ENCODE measurements at regions not wholly inside any gene's neighbourhood (a gene's known extent, or its start where the extent isn't known, plus 50 kb on each side); places are given as distances from the start of the nearest gene placed in this dataset.

DNA sequence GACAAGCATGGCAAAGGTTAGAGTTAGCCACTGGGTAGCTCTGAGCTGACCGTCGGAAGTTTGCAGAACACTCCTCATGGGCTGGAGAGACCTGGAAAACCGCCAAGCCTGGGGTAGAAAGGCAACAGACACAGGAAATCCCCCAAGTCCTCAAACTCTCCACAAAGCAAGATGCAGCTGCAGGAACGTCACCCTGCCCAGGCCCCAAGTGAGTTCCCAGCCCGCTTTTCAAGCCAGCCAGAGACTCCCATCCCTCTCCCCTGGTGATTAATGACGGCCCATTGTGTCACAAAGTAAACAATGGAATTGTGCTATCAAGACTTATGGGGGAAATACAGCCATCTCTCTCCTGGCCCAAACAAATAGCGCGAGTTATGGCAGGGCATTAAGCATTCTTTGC lies 633.0 kb downstream of the TBC1D22A start:
- WGBS, 3 donors, result 17 to 36% (median 27%) methylated on average over 8 of the region's 8 CpGs
- H3K27ac ChIP-seq (ENCODE audit: low read depth, low read length), result no peak overlapping the region

- no peak overlapping the region for H3K27ac ChIP-seq (ENCODE audit: low read depth, low read length)
- 65 to 77% (median 68%) methylated on average over 12 of the region's 12 CpGs for WGBS, 3 donors
These were observed 632.3 kb downstream of the TBC1D22A start for GRCh38 chr22:47394504-47395440.

GRCh38 chr22:47393191-47393590 lies 630.7 kb downstream of the TBC1D22A start:
- WGBS, 3 donors, result 83 to 94% (median 84%) methylated on average over 9 of the region's 9 CpGs
- no peak overlapping the region for H3K27ac ChIP-seq (ENCODE audit: low read depth, low read length)

- H3K27ac ChIP-seq (ENCODE audit: low read depth, low read length), result no peak overlapping the region
- 78 to 87% (median 83%) methylated on average over 8 of the region's 8 CpGs for WGBS, 3 donors
These were observed 630.3 kb downstream of the TBC1D22A start for GRCh38 chr22:47392729-47393128.

DNA sequence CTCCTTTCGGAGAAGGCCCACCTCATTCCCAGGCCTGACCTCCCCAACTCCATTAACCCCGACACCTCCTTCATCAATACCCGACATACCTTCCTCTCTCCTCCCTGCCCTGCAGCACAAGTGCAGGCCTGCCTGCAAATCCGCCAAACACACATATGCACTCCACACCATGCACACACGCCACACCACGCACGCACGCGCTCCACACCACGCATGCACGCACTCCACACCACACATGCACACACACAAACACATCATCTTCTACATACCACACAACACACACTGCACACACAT lies 629.6 kb downstream of the TBC1D22A start:
- 74 to 91% (median 76%) methylated on average over 10 to 11 of the region's 11 CpGs for WGBS, 3 donors
- no peak overlapping the region for H3K27ac ChIP-seq (ENCODE audit: low read depth, low read length)

DNA sequence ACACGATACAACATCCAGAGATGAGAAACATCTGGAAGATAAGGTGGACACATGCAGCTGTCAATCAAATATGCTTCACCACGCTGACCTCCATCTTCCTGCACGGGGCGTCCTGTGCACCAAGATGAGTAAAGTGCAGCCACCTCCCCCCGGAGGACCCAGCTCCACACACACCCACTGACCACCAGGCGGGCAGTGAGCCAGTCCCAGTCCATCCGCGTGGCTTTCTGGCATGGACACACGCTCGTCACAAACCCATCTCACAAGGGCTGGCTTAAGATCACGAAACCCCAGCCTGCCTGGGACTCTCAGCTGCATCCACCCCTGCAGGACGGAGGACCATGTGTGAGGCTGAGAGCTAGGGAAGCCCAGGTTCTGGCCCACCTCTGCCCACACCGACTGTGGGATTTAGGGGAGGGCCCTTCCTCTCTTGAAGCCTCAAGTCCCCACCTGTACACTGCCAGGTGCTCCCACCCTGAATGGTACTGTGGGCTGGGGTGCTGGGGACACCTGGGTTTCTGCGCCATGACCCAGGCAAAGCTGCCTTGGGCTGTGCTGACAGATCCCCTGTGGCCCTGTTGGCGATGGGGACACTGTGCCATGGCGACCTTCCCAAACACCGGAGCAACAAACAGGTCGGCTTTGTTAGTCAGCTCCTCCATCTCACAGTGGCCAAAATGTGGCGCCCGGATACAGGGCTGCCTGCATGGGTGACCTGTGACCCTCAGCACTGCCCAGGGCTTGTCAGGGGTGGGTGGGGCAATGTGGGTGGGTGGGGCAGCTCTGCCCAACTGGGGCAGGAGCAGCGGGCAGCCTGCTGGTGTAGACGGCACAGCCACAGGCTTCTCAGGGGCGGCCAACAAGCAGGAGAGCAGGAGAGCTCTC lies 629.0 kb downstream of the TBC1D22A start:
- WGBS, 3 donors, result 76 to 78% (median 77%) methylated on average over 22 to 23 of the region's 23 CpGs
- no peak overlapping the region for H3K27ac ChIP-seq (ENCODE audit: low read depth, low read length)

- H3K27ac ChIP-seq (ENCODE audit: low read depth, low read length), result no peak overlapping the region
- WGBS, 3 donors, result 79 to 87% (median 84%) methylated on average over 44 of the region's 44 CpGs
These were observed 627.8 kb downstream of the TBC1D22A start for GRCh38 chr22:47390026-47390970.

DNA sequence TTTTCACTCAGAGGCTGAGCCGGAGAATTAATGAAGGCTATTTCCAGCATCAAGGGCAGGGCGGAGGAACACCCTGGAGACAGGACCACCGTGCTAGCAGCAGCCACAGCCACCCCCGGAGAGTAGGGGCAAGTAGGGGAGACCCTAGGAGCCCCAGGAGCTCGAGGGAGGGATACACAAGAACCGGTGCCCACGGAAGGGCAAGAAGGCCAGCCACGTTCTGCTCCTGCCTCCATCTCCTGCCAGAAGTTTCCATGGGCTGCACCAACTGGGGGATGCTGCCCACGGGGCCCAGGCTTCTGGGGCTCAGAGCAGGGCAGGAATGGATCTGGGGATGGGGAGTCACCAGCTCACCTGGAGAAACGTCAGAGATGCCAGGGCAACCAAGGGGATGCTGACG lies 626.8 kb downstream of the TBC1D22A start:
- WGBS, 3 donors, result 57 to 78% (median 71%) methylated on average over 11 of the region's 11 CpGs
- H3K27ac ChIP-seq (ENCODE audit: low read depth, low read length), result no peak overlapping the region

DNA sequence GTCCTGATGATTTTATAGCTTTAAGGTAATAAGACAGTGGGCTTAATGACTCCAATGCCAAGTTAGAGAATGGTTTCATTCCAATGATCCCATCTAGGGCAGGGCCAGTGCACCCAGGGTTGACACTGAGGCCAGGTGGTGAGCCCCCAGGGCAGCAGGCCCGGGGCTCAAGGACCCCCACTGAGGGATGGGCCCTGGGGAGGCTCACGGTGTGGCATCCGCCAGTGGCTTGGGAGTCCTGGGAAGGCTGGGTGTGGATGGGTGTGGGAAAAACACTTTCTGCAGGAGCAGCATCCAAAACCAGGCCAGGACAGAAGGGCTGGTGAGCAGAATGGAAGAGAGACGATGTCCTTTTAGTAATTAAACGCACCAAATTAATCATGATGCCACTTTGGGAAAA lies 626.3 kb downstream of the TBC1D22A start:
- WGBS, 3 donors, result 39 to 67% (median 58%) methylated on average over 5 of the region's 5 CpGs
- no peak overlapping the region for H3K27ac ChIP-seq (ENCODE audit: low read depth, low read length)

GRCh38 chr22:47388331-47388730 lies 625.9 kb downstream of the TBC1D22A start:
- 59 to 66% (median 60%) methylated on average over 7 of the region's 7 CpGs for WGBS, 3 donors
- H3K27ac ChIP-seq (ENCODE audit: low read depth, low read length), result no peak overlapping the region

DNA sequence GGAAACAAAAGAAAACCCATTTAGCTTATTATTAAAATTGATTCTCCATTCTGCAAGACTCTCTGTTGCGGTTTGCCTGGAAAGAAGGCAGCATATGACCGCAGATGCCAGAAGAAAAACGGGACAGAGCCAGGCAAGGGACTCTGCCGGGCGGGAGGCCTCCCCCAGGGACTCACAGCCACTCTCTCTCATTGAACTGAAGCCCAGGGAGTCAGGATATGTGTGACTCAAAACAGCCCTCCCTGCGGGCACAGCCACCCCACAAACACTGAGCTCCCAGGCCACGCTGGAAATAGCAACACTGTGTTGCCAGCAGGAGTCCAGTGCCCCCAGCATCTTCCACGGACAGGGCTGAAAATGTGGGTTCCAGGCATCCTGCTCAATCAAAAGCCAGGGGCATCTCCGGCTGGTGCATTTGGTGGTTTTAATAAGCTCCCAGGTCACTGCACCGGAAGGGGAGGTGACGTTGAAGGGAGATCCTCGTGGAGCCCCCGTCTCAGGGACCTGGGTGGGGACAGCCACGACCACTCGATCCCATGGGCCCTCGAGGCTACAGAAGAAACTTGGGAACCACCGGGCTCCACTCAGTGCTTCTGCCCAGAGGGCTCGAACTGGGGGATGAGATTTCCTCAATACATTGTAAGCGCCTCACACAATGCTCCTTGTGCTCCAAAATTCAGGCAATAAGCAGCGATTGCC lies 624.5 kb downstream of the TBC1D22A start:
- 66 to 74% (median 71%) methylated on average over 20 of the region's 20 CpGs for WGBS, 3 donors

GRCh38 chr22:47384977-47385376 lies 622.5 kb downstream of the TBC1D22A start:
- H3K27ac ChIP-seq (ENCODE audit: low read depth, low read length), result no peak overlapping the region
- 63 to 84% (median 78%) methylated on average over 8 of the region's 8 CpGs for WGBS, 3 donors

More for the DNA sequence above, 624.5 kb downstream of the TBC1D22A start:
- no peak overlapping the region for H3K27ac ChIP-seq (ENCODE audit: low read depth, low read length)

GRCh38 chr22:47382164-47382890 lies 619.9 kb downstream of the TBC1D22A start:
- WGBS, 3 donors, result 64 to 80% (median 78%) methylated on average over 7 of the region's 7 CpGs
- H3K27ac ChIP-seq (ENCODE audit: low read depth, low read length), result no peak overlapping the region

DNA sequence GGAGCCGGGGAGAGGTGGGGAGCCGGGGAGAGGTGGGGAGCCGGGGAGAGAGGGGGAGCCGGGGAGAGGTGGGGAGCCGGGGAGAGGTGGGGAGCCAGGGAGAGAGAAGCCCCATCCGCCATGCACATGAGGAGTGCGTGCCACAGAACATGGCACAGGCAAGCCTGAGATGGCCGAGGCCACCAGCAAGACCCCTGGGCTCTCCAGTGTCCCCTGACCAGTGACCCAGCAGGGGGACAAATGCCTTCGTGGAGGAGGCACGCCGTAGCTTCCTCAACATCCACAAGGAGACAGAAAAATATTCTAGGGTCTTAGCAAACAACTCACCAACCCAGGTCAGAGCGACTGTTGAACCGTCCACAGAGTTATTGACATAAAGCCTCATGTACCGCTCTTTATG lies 618.8 kb downstream of the TBC1D22A start:
- 74 to 91% (median 84%) methylated on average over 10 to 14 of the region's 14 CpGs for WGBS, 3 donors
- no peak overlapping the region for H3K27ac ChIP-seq (ENCODE audit: low read depth, low read length)

DNA sequence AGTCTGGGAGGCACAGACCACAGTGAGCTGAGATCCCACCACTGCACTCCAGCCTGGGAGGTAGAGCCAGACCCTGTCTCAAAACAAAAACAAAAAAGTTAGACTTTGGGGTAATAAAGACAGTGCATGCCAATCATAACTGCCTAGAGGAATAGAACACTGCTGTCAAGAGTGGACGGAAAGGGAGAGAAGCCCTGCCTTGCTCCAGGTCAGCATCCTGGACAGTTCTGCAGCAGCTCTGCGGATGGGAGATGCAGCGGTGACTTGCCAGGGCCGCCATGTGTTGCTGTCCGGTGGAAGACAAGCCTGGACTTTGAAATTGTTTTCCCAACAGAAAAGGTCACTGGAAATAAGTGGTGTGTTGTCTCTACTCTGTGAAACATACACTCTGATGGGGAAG lies 618.2 kb downstream of the TBC1D22A start:
- no peak overlapping the region for H3K27ac ChIP-seq (ENCODE audit: low read depth, low read length)
- 68 to 88% (median 73%) methylated on average over 5 of the region's 5 CpGs for WGBS, 3 donors

DNA sequence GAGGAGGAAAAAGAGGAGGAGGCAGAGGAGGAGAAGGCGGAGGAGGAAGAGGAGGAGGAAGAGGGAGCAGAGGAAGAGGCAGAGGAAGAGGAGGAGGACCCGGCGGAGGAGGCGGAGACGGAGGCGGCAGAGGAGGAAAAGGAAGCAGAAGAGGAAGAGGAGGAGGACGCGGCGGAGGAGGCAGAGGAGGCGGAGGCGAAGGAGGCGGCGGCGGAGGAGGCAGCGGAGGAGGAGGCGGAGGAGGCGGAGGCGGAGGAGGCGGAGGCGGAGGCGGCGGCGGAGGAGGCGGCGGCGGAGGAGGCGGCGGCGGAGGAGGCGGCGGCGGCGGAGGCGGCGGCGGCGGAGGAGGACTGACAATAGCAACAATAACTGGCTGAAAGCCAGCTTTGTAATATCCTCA lies 616.6 kb downstream of the TBC1D22A start:
- H3K27ac ChIP-seq (ENCODE audit: low read depth, low read length), result no peak overlapping the region
- WGBS, 3 donors, result 83 to 96% (median 85%) methylated on average over 11 to 35 of the region's 37 CpGs

DNA sequence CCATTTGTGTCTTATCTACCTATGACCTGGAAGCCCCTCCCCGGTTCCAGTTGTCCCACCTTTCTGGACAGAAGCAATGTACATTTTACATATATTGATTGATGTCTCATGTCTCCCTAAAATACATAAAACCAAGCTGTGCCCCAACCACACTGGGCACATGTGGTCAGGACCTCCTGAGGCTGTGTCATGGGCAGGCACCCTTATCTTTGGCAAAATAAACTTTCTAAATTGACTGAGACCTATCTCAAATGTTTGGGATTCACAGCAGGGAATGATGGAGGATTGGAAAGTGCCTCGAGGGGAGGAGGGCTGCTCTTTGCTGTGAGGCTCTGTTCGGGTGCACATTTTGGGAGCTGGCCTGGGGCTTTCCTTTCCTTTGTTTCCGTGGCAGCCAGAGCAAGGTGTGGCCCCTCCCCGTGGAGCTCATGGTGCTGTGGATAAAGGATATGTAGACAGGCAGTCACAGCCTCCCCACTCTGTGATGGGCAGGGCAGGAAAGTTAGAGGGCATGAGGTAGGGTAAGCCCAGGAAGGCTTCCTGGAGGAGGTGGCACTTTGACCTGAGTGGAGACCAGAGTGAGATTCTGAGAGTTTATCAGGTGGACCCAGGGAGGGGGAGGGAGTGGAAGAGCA lies 615.6 kb downstream of the TBC1D22A start:
- H3K27ac ChIP-seq (ENCODE audit: low read depth, low read length), result no peak overlapping the region
- 57 to 80% (median 79%) methylated on average over 5 of the region's 5 CpGs for WGBS, 3 donors
